ENCODE measurements at regions not wholly inside any gene's neighbourhood (a gene's known extent, or its start where the extent isn't known, plus 50 kb on each side); places are given as distances from the start of the nearest gene placed in this dataset.

GRCh38 chr14:104360501-104360900 lies 219.1 kb upstream of the C14orf180 start:
- DNase-seq: no peak

GRCh38 chr14:104361101-104361591 lies 218.4 kb upstream of the C14orf180 start:
- no peak for DNase-seq

- no peak for DNase-seq
These were observed 217.5 kb upstream of the C14orf180 start for GRCh38 chr14:104361921-104362681.

- no peak for DNase-seq
These were observed 216.6 kb upstream of the C14orf180 start for GRCh38 chr14:104362761-104363605.

GRCh38 chr14:104363891-104364760 lies 215.4 kb upstream of the C14orf180 start:
- no peak for DNase-seq

GRCh38 chr14:104364830-104365229 lies 214.7 kb upstream of the C14orf180 start:
- DNase-seq: no peak

GRCh38 chr14:104366931-104367865 lies 212.4 kb upstream of the C14orf180 start:
- DNase-seq: no peak

- no peak for DNase-seq
These were observed 211.5 kb upstream of the C14orf180 start for GRCh38 chr14:104367866-104368750.

- DNase-seq: no peak
These were observed 210.8 kb upstream of the C14orf180 start for GRCh38 chr14:104368751-104369100.

- no peak for DNase-seq
These were observed 210.4 kb upstream of the C14orf180 start for GRCh38 chr14:104369208-104369607.

- no peak for DNase-seq
These were observed 209.2 kb upstream of the C14orf180 start for GRCh38 chr14:104370256-104370870.

- DNase-seq: no peak
These were observed 208.5 kb upstream of the C14orf180 start for GRCh38 chr14:104371031-104371430.

- no peak for DNase-seq
These were observed 207.6 kb upstream of the C14orf180 start for GRCh38 chr14:104371917-104372316.

GRCh38 chr14:104372390-104373054 lies 207.0 kb upstream of the C14orf180 start:
- DNase-seq: no peak

- no peak for DNase-seq
These were observed 206.3 kb upstream of the C14orf180 start for GRCh38 chr14:104373055-104373854.

- DNase-seq: no peak
These were observed 205.5 kb upstream of the C14orf180 start for GRCh38 chr14:104373855-104374717.

- no peak for DNase-seq
These were observed 204.9 kb upstream of the C14orf180 start for GRCh38 chr14:104374718-104375080.
